ENCODE measurements at regions not wholly inside any gene's neighbourhood (a gene's known extent, or its start where the extent isn't known, plus 50 kb on each side); places are given as distances from the start of the nearest gene placed in this dataset.

GRCh38 chr21:25375675-25376074 lies 231.6 kb downstream of the MRPL39 start:
- no peak for DNase-seq

GRCh38 chr21:25373126-25374082 lies 233.9 kb downstream of the MRPL39 start:
- DNase-seq = no peak

GRCh38 chr21:25371841-25372425 lies 235.3 kb downstream of the MRPL39 start:
- no peak for DNase-seq

GRCh38 chr21:25370311-25370744 lies 237.0 kb downstream of the MRPL39 start:
- peak; percentile 96 for DNase-seq

GRCh38 chr21:25369524-25370300 lies 237.6 kb downstream of the MRPL39 start:
- DNase-seq = peak; percentile 77

- no peak for DNase-seq
Measured at GRCh38 chr21:25368531-25368930, 238.8 kb downstream of the MRPL39 start.

GRCh38 chr21:25366116-25366515 lies 241.2 kb downstream of the MRPL39 start:
- DNase-seq = no peak

- DNase-seq = no peak
Measured at GRCh38 chr21:25362375-25363267, 244.7 kb downstream of the MRPL39 start.

- DNase-seq = no peak
Measured at GRCh38 chr21:25361765-25362164, 245.5 kb downstream of the MRPL39 start.

- DNase-seq = no peak
Measured at GRCh38 chr21:25361097-25361496, 246.2 kb downstream of the MRPL39 start.

- no peak for DNase-seq
Measured at GRCh38 chr21:25360593-25360992, 246.7 kb downstream of the MRPL39 start.

- no peak for DNase-seq
Measured at GRCh38 chr21:25359724-25360123, 247.6 kb downstream of the MRPL39 start.

GRCh38 chr21:25350056-25350455 lies 257.2 kb downstream of the MRPL39 start:
- peak; percentile 35 for DNase-seq

GRCh38 chr21:25343774-25344545 lies 263.3 kb downstream of the MRPL39 start:
- DNase-seq = no peak

GRCh38 chr21:25342816-25343215 lies 264.5 kb downstream of the MRPL39 start:
- DNase-seq = peak; percentile 24

- no peak for DNase-seq
Measured at GRCh38 chr21:25341981-25342380, 265.3 kb downstream of the MRPL39 start.

GRCh38 chr21:25338415-25338814 lies 268.9 kb downstream of the MRPL39 start:
- DNase-seq = no peak

GRCh38 chr21:25334046-25334730 lies 273.1 kb downstream of the MRPL39 start:
- no peak for DNase-seq

GRCh38 chr21:25331286-25331685 lies 276.0 kb downstream of the MRPL39 start:
- no peak for DNase-seq

- no peak for DNase-seq
Measured at GRCh38 chr21:25330266-25330665, 277.0 kb downstream of the MRPL39 start.

Data from HCEC 1CT (cell line).